ENCODE measurements at regions not wholly inside any gene's neighbourhood (a gene's known extent, or its start where the extent isn't known, plus 50 kb on each side); places are given as distances from the start of the nearest gene placed in this dataset.

DNA sequence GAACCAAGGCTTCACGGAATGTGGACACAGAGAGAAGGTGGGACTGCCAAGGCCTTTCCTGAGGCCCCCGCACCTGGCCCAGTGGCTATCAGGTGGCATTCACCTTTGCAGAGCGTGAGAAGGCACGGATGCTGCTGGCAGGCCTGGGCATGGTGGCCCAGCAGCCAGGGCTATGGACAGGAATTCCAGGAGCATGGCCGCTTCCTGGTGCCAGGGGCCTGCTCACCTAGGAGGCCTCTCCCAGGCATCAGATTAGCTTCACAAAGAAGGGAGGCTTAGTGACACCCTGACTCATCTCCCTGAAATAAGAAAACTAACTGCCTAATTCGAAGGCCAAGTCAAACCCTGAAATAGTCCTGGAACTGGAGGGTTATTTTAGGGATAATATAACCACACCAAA, 155.8 kb downstream of the TEX29 start:
- no peak for TF ChIP-seq CTCF (conservative IDR thresholded peaks at IDR 0.05 in 1 of 2, IDR thresholded peaks at IDR 0.05 in 1 of 2; ENCODE audit: low read depth in 1 of 2, low read length in 2 of 2)
- TF ChIP-seq EZH2 (IDR thresholded peaks at IDR 0.05; ENCODE audit: low read length, missing control alignments): no peak
